GM20431 (cell line): ENCODE measurements at regions not wholly inside any gene's neighbourhood (a gene's known extent, or its start where the extent isn't known, plus 50 kb on each side); places are given as distances from the start of the nearest gene placed in this dataset.

Experiments
- in situ Hi-C: fragments of 300-500 bp; cut with MseI, MboI; formaldehyde crosslinking; loops from one replicate; pipeline ENCODE4 v1.15.0; 2020; ENCODE audit warnings: low sequenced_read_pairs; ENCODE audit not compliant: unreplicated experiment

GRCh38 chr1:88060112-88060673, 623.9 kb upstream of the PKN2 start:
- in situ Hi-C loops, result no loop called here

DNA sequence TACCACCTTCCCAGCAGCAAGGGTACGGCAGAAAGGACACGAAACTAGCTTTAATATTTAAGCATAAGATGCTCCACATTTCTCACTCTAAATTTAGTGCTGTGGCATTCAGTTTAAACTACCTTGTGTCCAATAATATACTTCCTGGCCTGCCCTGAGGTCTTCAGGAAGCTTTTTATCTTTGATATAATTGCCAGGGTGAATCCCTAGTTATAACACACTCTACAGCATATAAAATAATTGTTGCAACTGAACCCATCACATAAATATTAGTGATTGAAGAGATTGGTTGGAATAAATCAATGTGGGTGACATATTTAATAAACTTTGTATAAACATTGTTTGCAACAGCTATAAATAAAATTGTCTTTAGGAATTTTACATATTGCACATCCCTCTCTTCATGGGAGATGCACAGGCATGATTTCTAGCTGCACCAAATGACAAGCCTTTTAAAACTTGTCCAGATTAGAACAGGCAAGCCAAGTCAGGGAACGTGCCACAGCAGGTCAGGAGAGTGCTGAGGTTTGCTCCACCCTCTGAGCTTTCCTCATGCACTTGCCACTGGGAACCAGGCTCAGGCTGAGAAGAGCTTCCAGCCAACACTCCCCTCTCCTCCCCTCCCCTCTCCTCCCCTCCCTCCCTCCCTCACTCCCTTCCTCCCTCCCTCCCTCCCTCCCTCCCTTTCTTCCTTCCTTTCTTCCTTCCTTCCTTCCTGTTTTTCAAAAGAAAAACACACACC, 623.2 kb upstream of the PKN2 start:
- in situ Hi-C loops, result no loop called here

GRCh38 chr1:88061492-88062177, 622.4 kb upstream of the PKN2 start:
- in situ Hi-C loops, result no loop called here

GRCh38 chr1:88062650-88063153, 621.4 kb upstream of the PKN2 start:
- in situ Hi-C loops, result no loop called here

DNA sequence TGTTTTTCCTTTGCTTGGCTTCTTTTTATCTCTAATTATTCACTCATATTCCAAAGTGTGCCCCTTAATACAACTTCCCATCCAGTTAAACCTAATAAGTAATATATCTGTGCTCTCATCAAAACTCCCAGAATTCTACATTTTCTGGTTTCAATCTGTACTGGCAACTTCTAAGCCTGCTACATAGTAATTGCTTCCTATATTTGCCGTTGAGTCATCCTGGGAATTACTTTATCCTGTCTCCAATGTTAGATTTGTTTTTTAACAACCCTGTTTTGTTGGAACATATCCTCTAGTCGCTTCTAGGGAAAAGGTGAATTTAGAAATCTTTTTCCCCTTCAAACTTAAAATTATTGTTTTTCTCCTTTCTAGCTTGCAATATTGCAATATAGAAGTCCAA, 620.5 kb upstream of the PKN2 start:
- in situ Hi-C loops, result no loop called here

DNA sequence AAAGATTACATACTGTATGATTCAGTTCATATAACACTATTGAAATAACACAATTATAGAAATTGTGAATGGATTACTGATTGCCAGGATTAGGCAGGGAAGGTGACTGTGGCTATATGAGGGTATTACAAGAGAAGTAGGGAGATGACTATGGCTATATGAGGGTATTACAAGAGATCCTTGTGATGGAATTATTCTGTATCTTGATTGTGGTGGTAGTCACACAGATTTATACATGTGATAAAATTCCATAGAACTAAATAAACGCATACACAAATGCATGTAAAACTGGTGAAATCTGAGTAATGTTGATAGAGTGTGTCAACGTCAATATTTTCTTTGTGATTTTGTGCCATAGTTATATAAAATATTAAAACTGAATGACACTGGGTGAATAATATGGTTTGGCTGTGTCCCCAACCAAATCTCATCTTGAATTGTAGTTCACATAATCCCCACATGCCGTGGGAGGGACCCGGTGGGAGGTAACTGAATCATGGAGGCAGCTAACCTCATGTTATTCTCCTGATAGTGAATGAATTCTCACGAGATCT, 615.6 kb upstream of the PKN2 start:
- in situ Hi-C loops, result no loop called here

GRCh38 chr1:88070956-88071355, 613.1 kb upstream of the PKN2 start:
- in situ Hi-C loops, result no loop called here

DNA sequence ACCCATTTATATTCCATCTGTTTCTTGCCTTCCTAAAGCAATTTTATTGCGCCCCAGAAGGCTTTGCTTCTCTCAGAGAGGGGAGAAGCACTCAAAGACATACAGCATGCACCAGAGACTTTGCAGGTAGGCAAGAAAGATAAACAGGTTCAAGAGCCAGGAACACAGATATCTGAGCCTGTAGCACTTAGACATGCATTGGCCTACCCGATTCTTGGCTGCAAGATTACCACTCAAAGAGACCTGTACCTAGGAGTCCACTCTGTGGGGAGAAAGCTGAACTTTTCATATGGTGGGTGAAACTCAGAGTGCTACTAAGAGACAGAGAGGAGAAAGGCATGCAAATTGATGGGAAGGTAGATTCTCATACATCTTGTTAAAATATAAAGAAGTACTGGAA, 609.4 kb upstream of the PKN2 start:
- in situ Hi-C loops, result no loop called here

DNA sequence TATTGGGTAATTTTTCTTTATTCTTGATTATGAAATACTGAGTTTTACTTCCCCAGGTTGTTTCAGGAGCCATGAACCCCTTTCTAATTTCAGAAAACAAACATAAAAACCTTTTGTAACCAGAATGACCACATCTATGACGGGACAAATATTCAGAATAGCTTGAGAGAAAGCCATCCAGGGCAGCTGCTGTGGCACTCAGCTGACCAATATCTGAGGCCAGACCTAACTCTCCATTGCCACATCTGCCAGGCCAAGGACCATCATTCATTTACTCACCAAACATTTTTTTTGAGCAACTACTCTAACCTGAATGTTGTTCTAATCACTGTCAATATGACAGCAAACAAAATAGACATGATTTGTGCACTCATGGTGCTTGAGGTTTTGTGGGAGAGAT, 608.3 kb upstream of the PKN2 start:
- in situ Hi-C loops, result no loop called here

GRCh38 chr1:88079036-88079435, 605.0 kb upstream of the PKN2 start:
- in situ Hi-C loops, result no loop called here

DNA sequence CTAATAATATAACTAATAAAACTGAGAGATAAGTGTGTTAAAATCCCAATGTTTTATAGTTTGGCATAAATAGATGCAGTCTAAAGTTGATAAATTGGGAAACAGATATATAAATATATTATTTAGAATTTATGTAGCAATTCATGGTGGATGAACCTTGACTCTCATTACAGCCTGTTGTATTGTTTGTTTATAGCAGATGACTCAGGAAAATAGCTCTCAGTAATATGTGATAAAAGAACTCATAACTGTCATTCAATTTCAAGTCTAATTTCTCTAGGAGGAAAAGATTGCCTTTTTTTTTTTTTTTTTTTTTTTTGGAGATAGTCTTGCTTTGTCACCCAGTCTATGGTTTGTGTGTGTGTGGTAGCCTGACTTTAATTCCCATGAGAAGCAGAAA, 603.2 kb upstream of the PKN2 start:
- in situ Hi-C loops, result no loop called here

DNA sequence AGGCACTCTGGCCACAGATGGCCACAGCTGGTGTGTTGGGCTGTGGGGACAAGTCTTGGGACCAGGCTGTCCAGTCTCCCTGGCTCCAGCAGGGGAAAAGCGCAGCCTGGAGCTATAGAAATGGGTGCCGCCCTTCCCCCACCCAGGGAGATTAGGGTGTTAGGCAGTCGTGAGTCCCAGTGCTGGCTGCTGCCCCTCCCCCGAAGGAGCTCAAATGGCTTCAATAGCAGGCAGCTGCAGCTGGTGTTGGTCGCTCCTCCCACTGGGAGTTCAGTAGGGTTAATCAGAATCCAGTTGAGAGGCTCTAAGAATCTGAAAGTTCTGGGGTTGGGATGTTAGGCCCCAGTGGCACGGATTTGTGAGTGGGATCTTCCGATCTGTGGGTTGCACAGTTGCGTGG, 595.6 kb upstream of the PKN2 start:
- in situ Hi-C loops, result no loop called here

DNA sequence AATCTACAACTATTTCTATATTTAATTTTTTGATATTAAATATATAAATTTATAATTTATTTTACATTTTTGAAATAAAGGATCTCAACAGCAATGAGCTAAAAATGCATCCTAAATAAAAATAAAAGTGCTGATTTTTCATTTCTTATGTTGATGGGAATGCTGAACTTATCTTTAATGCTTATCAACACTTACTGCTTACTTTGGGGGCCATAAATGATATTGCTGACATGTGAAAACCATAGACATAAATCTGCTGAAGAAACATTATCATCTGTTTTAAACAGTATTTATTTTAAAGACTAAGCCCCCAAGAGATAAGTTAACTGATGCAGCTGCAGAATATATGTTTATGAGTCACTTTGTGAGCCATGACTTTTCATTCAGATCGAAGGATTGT, 594.1 kb upstream of the PKN2 start:
- in situ Hi-C loops, result no loop called here

GRCh38 chr1:88098881-88099280, 585.2 kb upstream of the PKN2 start:
- in situ Hi-C loops, result no loop called here

DNA sequence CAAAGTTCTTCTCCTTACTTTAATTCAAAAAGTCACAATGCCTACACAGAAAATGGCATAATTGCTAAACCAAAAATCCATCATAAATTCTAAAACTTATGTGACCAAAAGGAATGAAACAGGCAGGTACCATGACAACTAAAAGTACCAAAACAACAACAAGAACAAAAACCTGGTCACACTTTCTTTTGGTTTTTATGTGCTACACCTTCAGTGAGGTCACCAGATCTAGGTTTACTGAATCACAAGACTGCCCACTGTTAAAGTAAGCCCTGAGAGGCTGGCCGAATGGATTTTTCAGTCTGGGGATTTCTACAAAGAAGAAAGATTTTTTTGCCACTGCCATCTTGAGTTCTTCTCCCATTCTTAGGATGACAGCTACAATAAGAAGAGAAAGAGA, 583.0 kb upstream of the PKN2 start:
- in situ Hi-C loops, result no loop called here

- in situ Hi-C loops, result no loop called here
These were observed 579.8 kb upstream of the PKN2 start for GRCh38 chr1:88104236-88104635.

GRCh38 chr1:88104886-88105285, 579.2 kb upstream of the PKN2 start:
- in situ Hi-C loops, result no loop called here

DNA sequence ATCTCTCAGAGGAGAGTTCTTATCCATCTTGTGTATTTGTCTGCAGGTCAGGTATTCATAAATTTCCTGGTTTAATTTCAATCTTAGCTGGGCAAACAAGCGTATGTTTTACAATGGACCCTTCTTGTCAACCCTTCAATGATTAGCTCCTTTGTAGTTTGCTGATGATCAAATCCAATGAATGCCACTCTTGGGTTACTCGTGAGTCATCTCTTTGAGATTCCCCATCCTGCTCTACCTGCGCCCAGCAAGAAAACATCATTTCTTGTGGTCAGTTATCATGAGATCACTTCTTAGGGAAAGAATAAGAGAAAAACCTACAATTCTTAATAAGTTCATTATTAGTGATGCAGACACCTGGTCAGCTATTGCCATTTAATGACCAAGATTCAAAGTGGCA, 572.3 kb upstream of the PKN2 start:
- in situ Hi-C loops, result no loop called here

DNA sequence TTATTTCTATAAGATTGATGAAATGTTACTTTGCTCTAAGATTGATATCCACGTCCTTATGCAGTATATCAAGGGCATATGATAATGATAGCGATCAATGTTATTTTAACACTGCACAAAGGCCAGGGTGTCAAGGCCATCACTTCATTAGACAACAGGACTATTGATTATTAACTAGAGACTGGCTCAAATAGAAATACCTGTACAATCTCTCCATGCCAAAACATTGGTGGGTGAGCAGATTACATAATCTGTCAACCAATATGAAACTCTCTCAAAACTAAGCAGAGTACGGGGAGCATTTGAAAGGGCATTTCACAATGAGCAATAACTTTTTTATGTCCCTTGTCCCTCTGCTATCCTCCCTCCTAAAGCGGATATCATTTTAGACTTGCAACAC, 566.5 kb upstream of the PKN2 start:
- in situ Hi-C loops, result no loop called here

- in situ Hi-C loops, result no loop called here
These were observed 565.8 kb upstream of the PKN2 start for GRCh38 chr1:88118176-88118845.

- in situ Hi-C loops, result no loop called here
These were observed 559.5 kb upstream of the PKN2 start for GRCh38 chr1:88124614-88125013.
